ENCODE measurements at regions not wholly inside any gene's neighbourhood (a gene's known extent, or its start where the extent isn't known, plus 50 kb on each side); places are given as distances from the start of the nearest gene placed in this dataset.

- TF ChIP-seq CTCF (IDR thresholded peaks at IDR 0.05) (no peak), POLR2A (IDR thresholded peaks at IDR 0.05) (no peak)
These were observed 153.4 kb upstream of the CTNNA2 start for GRCh38 chr2:79359419-79359818.

Data from adrenal gland (tissue), 5 donors.